GM12874 (cell line): ENCODE measurements at regions not wholly inside any gene's neighbourhood (a gene's known extent, or its start where the extent isn't known, plus 50 kb on each side); places are given as distances from the start of the nearest gene placed in this dataset.

Source experiments
- CTCF ChIP-seq: IDR thresholded peaks from 2 replicates; pipeline ENCODE4 v1.5.1; 2011; ENCODE audit warnings: low read depth, mild to moderate bottlenecking, control low read depth, low read length, moderate library complexity; ENCODE audit not compliant: insufficient read depth

GRCh38 chr3:66803721-66804695, 194.1 kb upstream of the KBTBD8 start:
- TF ChIP-seq CTCF = no peak

GRCh38 chr3:66808891-66809594, 189.1 kb upstream of the KBTBD8 start:
- no peak for TF ChIP-seq CTCF

- no peak for TF ChIP-seq CTCF
Measured at GRCh38 chr3:66809595-66809958, 188.5 kb upstream of the KBTBD8 start.

GRCh38 chr3:66812136-66812535, 186.0 kb upstream of the KBTBD8 start:
- no peak for TF ChIP-seq CTCF

- TF ChIP-seq CTCF = no peak
Measured at GRCh38 chr3:66812741-66813140, 185.4 kb upstream of the KBTBD8 start.

GRCh38 chr3:66816090-66816761, 181.9 kb upstream of the KBTBD8 start:
- 0 out of 2 replicates have a peak, but pooled peaks have one; percentile 9 for TF ChIP-seq CTCF
